SK-N-MC (cell line): ENCODE measurements at regions not wholly inside any gene's neighbourhood (a gene's known extent, or its start where the extent isn't known, plus 50 kb on each side); places are given as distances from the start of the nearest gene placed in this dataset.

Experiments used
- EZH2 ChIP-seq: fragments of 200-600 bp; sonication (generic); IDR thresholded peaks from one replicate; pipeline ENCODE4 v1.6.1; 2017; ENCODE audit warnings: antibody characterized with exemption
- POLR2AphosphoS5 ChIP-seq: IDR thresholded peaks from 2 replicates; pipeline ENCODE4 v1.6.1; 2012; ENCODE audit warnings: mild to moderate bottlenecking, low read depth, low read length, borderline replicate concordance

DNA sequence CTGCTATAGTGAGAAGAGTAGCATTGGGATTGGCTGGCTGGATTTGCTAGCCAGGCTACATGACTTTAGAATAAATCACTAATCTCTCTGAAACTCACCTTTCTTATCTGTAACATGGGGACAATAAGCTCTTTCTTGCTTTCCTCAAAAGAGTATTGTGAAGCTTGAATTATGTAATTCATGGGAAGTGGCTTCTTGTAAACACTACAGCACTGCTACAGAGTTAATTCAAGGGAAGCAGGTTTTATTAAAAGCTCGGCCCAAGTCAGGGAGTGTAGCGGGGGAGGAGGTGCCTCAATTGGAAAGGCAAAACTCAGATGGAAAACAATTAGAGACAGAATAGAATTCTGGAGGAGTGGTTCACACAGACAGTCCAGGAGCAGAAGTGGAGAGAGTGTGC is 100.9 kb upstream of the CELF4 start:
- TF ChIP-seq EZH2 (no peak), POLR2AphosphoS5 (no peak)
